Tibial nerve (tissue), 4 donors: ENCODE measurements at regions not wholly inside any gene's neighbourhood (a gene's known extent, or its start where the extent isn't known, plus 50 kb on each side); places are given as distances from the start of the nearest gene placed in this dataset.

Experiments used
- EP300 ChIP-seq, 2 donors: sonication (generic); formaldehyde crosslinking; IDR thresholded peaks; one replicate each; pipeline ENCODE4 v1.6.1; 2017; ENCODE audit warnings: antibody characterized with exemption in 2 of 2, mild to moderate bottlenecking in 1 of 2
- POLR2A ChIP-seq, 2 donors: fragments of 450-650 bp; IDR thresholded peaks; one replicate each; pipeline ENCODE4 v1.6.1; 2017; ENCODE audit warnings: antibody characterized with exemption in 2 of 2, mild to moderate bottlenecking in 2 of 2, moderate library complexity in 2 of 2
- TF ChIP-seq, protein P1 (sequence below), 5 experiments: fragments of 200-600 bp in 3 of 5; fragments of 450-650 bp in 2 of 5; sonication (generic) in 3 of 5; IDR thresholded peaks; one replicate each; pipeline ENCODE4 v1.5.1; 2016 to 2019; ENCODE audit warnings: antibody characterized with exemption in 5 of 5, mild to moderate bottlenecking in 3 of 5, moderate library complexity in 2 of 5

DNA sequence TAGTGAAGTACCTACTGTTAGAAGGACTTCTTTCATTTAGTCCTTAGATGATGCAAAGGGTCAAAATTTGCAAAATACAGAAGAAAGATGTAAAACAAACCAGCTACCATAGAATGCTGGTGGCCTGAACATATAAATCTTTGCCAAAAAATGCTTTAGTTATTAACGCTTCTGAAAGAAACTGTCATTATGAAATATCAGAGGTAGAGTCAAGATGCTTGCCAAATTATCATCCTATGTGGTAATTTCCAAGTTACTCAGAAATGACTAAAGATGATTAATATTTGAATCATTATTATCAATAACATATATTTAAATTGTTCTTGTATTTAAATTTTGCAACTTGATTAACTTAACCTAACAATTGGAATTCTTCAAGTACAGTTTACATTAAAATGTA, 588.4 kb upstream of the FAM241A start:
- TF ChIP-seq, protein P1, sequence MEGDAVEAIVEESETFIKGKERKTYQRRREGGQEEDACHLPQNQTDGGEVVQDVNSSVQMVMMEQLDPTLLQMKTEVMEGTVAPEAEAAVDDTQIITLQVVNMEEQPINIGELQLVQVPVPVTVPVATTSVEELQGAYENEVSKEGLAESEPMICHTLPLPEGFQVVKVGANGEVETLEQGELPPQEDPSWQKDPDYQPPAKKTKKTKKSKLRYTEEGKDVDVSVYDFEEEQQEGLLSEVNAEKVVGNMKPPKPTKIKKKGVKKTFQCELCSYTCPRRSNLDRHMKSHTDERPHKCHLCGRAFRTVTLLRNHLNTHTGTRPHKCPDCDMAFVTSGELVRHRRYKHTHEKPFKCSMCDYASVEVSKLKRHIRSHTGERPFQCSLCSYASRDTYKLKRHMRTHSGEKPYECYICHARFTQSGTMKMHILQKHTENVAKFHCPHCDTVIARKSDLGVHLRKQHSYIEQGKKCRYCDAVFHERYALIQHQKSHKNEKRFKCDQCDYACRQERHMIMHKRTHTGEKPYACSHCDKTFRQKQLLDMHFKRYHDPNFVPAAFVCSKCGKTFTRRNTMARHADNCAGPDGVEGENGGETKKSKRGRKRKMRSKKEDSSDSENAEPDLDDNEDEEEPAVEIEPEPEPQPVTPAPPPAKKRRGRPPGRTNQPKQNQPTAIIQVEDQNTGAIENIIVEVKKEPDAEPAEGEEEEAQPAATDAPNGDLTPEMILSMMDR (IDR thresholded peaks at IDR 0.05) = no peak
- no peak for TF ChIP-seq POLR2A (IDR thresholded peaks at IDR 0.05)
- no peak for TF ChIP-seq EP300 (IDR thresholded peaks at IDR 0.05)
